ENCODE measurements at regions not wholly inside any gene's neighbourhood (a gene's known extent, or its start where the extent isn't known, plus 50 kb on each side); places are given as distances from the start of the nearest gene placed in this dataset.

DNA sequence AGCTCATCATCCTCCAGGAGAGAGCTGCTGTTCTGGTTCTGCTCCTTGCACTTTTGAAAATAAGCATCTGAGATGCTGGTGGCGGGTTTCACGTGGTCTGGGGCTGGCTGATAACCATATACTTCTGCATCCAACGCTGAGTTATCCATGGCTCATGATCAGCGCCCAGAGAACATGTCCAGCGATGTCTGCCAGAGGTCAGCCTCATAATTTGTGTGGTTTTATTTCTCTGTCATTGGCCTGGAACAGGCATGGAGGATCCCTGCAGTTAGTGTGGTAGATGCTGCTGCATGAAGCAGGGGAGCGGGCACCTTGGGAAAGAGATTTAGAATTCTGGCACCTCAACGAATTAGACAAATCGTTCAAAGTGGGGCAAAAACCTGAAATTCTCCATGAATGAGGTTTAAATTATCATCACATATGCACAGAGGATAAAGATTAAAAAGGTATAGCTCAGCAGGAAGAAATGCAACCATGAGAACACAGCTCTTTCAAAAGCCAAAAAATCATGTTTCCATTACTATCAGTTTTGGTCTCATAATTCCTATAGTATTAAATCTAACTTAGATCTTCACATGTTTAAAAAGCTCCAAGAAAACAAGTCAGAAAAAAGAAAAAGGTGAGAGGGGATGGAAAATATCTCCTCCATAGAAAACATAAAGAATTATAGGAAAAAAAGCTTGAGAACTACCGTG, 157.2 kb downstream of the SOD2 start:
- H3K36me3 ChIP-seq (ENCODE audit: low read depth), result no peaks in the 10 kb centered on the region
- TF ChIP-seq CTCF (IDR thresholded peaks at IDR 0.05; ENCODE audit: poor library complexity, severe bottlenecking), result no peak

GRCh38 chr6:159533568-159533967, 159.5 kb downstream of the SOD2 start:
- TF ChIP-seq CTCF (IDR thresholded peaks at IDR 0.05; ENCODE audit: poor library complexity, severe bottlenecking), result no peak
- ATAC-seq (ENCODE audit: low read depth) (no peak), DNase-seq (ENCODE audit: low spot score) (no peak)
- peaks cover 16% of the 10 kb centered on the region for H3K27me3 ChIP-seq (ENCODE audit: insufficient read depth, poor library complexity, severe bottlenecking)
- H3K27ac ChIP-seq (ENCODE audit: poor library complexity, severe bottlenecking), result no peak overlapping the region
- no peak overlapping the region for H3K4me3 ChIP-seq (ENCODE audit: severe bottlenecking)
- H3K9me3 ChIP-seq (ENCODE audit: severe bottlenecking), result no peaks in the 10 kb centered on the region
- no peaks in the 10 kb centered on the region for H3K4me1 ChIP-seq (ENCODE audit: insufficient read depth, poor library complexity, severe bottlenecking)
- no peaks in the 10 kb centered on the region for H3K36me3 ChIP-seq (ENCODE audit: low read depth)

More for the DNA sequence above, 157.2 kb downstream of the SOD2 start:
- no peak for ATAC-seq (ENCODE audit: low read depth)
- Histone ChIP-seq H3K27me3 (ENCODE audit: insufficient read depth, poor library complexity, severe bottlenecking) (peaks cover 20% of the 10 kb centered on the region), H3K4me3 (ENCODE audit: severe bottlenecking) (no peak overlapping the region), H3K4me1 (ENCODE audit: insufficient read depth, poor library complexity, severe bottlenecking) (no peaks in the 10 kb centered on the region), H3K27ac (ENCODE audit: poor library complexity, severe bottlenecking) (no peak overlapping the region), H3K9me3 (ENCODE audit: severe bottlenecking) (no peaks in the 10 kb centered on the region)
- no peak for DNase-seq (ENCODE audit: low spot score)

DNA sequence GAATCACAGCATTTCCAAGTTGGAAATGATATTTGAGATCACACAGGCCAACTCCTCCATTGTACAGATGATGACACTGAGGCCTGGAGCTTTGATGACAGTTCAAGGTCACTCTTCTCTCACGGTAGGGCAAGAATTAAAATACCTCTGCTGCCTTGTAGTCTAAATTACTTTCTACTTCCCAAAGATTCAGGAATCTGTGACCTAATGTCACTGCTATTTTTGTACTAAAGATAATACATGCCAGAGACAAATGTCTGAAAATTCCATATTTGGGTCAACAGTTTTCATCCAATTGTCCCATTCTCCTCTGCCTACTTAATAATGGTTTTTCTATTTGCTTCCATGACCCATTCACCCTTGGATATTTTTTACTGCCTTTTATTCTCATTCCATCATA, 160.0 kb downstream of the SOD2 start:
- Histone ChIP-seq H3K4me3 (ENCODE audit: severe bottlenecking) (no peak overlapping the region), H3K9me3 (ENCODE audit: severe bottlenecking) (no peaks in the 10 kb centered on the region), H3K27ac (ENCODE audit: poor library complexity, severe bottlenecking) (no peak overlapping the region), H3K4me1 (ENCODE audit: insufficient read depth, poor library complexity, severe bottlenecking) (no peaks in the 10 kb centered on the region), H3K27me3 (ENCODE audit: insufficient read depth, poor library complexity, severe bottlenecking) (peaks cover 16% of the 10 kb centered on the region), H3K36me3 (ENCODE audit: low read depth) (no peaks in the 10 kb centered on the region)
- no peak for TF ChIP-seq CTCF (IDR thresholded peaks at IDR 0.05; ENCODE audit: poor library complexity, severe bottlenecking)
- DNase-seq (ENCODE audit: low spot score), result no peak
- ATAC-seq (ENCODE audit: low read depth), result no peak

GRCh38 chr6:159532155-159532554, 160.9 kb downstream of the SOD2 start:
- Histone ChIP-seq H3K4me1 (ENCODE audit: insufficient read depth, poor library complexity, severe bottlenecking) (no peaks in the 10 kb centered on the region), H3K4me3 (ENCODE audit: severe bottlenecking) (no peak overlapping the region), H3K27ac (ENCODE audit: poor library complexity, severe bottlenecking) (no peak overlapping the region), H3K27me3 (ENCODE audit: insufficient read depth, poor library complexity, severe bottlenecking) (peaks cover 16% of the 10 kb centered on the region), H3K36me3 (ENCODE audit: low read depth) (no peaks in the 10 kb centered on the region), H3K9me3 (ENCODE audit: severe bottlenecking) (no peaks in the 10 kb centered on the region)
- DNase-seq (ENCODE audit: low spot score), result no peak
- TF ChIP-seq CTCF (IDR thresholded peaks at IDR 0.05; ENCODE audit: poor library complexity, severe bottlenecking), result no peak
- no peak for ATAC-seq (ENCODE audit: low read depth)

DNA sequence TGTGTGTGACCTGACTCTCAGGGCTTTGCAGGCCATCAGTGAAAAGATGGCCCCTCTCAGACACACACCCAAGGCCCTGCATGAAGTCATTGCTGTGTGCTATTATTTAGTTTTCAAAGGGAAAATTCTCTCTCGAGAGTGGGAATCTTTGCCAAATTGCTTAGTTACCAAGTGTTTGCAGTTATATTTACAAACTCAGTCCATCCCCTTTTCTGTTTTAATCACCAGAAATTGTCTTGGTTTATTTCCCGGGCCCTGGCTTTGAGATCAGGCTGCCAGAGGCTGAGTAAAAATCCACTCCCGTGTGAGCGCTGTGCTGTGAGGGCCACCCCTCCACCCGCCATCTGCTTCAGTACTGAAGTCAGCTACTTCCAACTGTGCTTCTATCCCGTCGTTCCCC, 163.1 kb downstream of the SOD2 start:
- no peaks in the 10 kb centered on the region for H3K9me3 ChIP-seq (ENCODE audit: severe bottlenecking)
- peaks cover 5% of the 10 kb centered on the region for H3K27me3 ChIP-seq (ENCODE audit: insufficient read depth, poor library complexity, severe bottlenecking)
- H3K4me3 ChIP-seq (ENCODE audit: severe bottlenecking), result no peak overlapping the region
- ATAC-seq (ENCODE audit: low read depth) (no peak), DNase-seq (ENCODE audit: low spot score) (no peak)
- no peaks in the 10 kb centered on the region for H3K4me1 ChIP-seq (ENCODE audit: insufficient read depth, poor library complexity, severe bottlenecking)
- no peak overlapping the region for H3K27ac ChIP-seq (ENCODE audit: poor library complexity, severe bottlenecking)
- TF ChIP-seq CTCF (IDR thresholded peaks at IDR 0.05; ENCODE audit: poor library complexity, severe bottlenecking), result no peak
- no peaks in the 10 kb centered on the region for H3K36me3 ChIP-seq (ENCODE audit: low read depth)
